IMR-90 (cell line): ENCODE measurements at regions not wholly inside any gene's neighbourhood (a gene's known extent, or its start where the extent isn't known, plus 50 kb on each side); places are given as distances from the start of the nearest gene placed in this dataset.

Experiments used
- CEBPB ChIP-seq: IDR thresholded peaks from 2 replicates; pipeline ENCODE4 v1.6.1; 2012; ENCODE audit warnings: low read depth, low read length, improper control_type of control experiment
- CTCF ChIP-seq: conservative IDR thresholded peaks from 2 replicates; pipeline ENCODE4 v1.5.1; 2012; ENCODE audit warnings: mild to moderate bottlenecking, low read depth, low read length, improper control_type of control experiment
- MAFK ChIP-seq: IDR thresholded peaks from 2 replicates; pipeline ENCODE4 v1.6.1; 2012; ENCODE audit warnings: low read depth, low read length, improper control_type of control experiment
- MAZ ChIP-seq: IDR thresholded peaks from 2 replicates; pipeline ENCODE4 v1.6.1; 2012; ENCODE audit warnings: low read depth, mild to moderate bottlenecking, low read length, improper control_type of control experiment, moderate library complexity, borderline replicate concordance
- POLR2A ChIP-seq: IDR thresholded peaks from 2 replicates; pipeline ENCODE4 v1.6.1; 2012; ENCODE audit warnings: mild to moderate bottlenecking, low read depth, low read length
- RAD21 ChIP-seq: IDR thresholded peaks from 2 replicates; pipeline ENCODE4 v1.6.1; 2012; ENCODE audit warnings: low read length, improper control_type of control experiment

- TF ChIP-seq CTCF (no peak), RAD21 (no peak), MAZ (no peak), POLR2A (no peak), CEBPB (no peak), MAFK (no peak)
Measured at GRCh38 chr2:120509213-120509815, 163.4 kb downstream of the INHBB start.
